AG04450 (cell line): ENCODE measurements at regions not wholly inside any gene's neighbourhood (a gene's known extent, or its start where the extent isn't known, plus 50 kb on each side); places are given as distances from the start of the nearest gene placed in this dataset.

Experiments used
- CTCF ChIA-PET: fragments of 300-600, 350-600 bp; formaldehyde crosslinking; extraction: SDS; loops from one replicate; lab custom pipeline; 2022; ENCODE audit warnings: antibody characterized with exemption, inconsistent platforms; lab: Charles Lee
- POLR2A ChIA-PET: fragments of 350-600 bp; formaldehyde crosslinking; extraction: SDS; loops from one replicate; lab custom pipeline; 2021; ENCODE audit warnings: antibody characterized with exemption, inconsistent platforms; lab: Yijun Ruan, JAX
- DNase-seq: peaks from one replicate; pipeline ENCODE4 v3.0.0-alpha.2; 2011; ENCODE audit warnings: low read depth, low spot score
- H3K27ac ChIP-seq: one replicate; pipeline ENCODE4 v1.5.1; 2012; ENCODE audit warnings: low read depth, low read length, control low read depth
- H3K27me3 ChIP-seq: one replicate; pipeline ENCODE4 v1.6.0; 2012; ENCODE audit warnings: low read length; ENCODE audit not compliant: control insufficient read depth, insufficient read depth
- H3K4me3 ChIP-seq: 2 replicates; pipeline ENCODE4 v1.5.1; 2011; ENCODE audit warnings: mild to moderate bottlenecking, low read depth, low read length, control low read depth
- H3K9me3 ChIP-seq: 2 replicates; pipeline ENCODE4 v1.5.1; 2012; ENCODE audit warnings: low read length; ENCODE audit not compliant: control insufficient read depth, insufficient read depth
- CTCF ChIP-seq: IDR thresholded peaks from 2 replicates; pipeline ENCODE4 v1.5.1; 2011; ENCODE audit warnings: low read depth, low read length, control low read depth, inconsistent platforms

DNA sequence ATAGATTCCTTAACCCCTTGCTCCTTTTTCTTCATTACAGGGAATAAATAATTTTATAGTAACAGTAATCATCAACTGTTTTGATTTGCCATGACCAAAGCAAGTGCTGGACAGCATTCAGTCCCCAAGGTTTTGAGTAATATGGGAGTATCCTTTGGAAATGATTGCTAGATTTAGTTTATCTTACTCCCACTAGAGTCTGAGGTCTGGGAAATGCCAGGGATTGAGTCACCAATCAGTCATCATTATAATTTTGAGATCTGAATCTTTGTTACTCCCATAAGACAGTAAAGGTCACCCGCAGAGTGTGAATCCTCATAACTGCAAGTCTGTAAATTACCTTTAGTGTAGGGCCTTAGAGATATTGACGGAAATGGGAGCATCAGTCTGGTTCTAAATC lies 133.7 kb upstream of the SEMA3E start:
- ChIA-PET POLR2A (no interaction called here), CTCF (no interaction called here)
- H3K27ac ChIP-seq: no peak overlapping the region
- H3K4me3 ChIP-seq: no peak overlapping the region
- no peaks in the 10 kb centered on the region for H3K27me3 ChIP-seq
- no peaks in the 10 kb centered on the region for H3K9me3 ChIP-seq
- no peak for DNase-seq
- no peak for TF ChIP-seq CTCF

DNA sequence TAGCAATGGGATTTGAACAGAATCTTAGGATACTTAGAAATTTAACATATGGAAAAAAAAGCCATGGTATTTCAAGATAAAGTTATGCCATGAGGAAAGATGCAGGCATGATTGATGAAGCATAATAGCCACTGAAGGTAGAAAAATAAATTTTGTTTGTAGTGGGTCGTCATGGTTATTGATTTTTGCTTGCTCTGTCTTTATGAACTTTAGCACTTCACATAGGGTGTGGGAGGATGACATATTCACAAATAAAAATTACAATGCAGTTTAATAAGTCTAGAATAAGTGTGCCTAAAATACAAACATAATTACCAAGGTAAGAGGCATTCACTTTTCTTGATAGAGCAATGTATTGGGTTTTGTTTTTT lies 129.1 kb upstream of the SEMA3E start:
- CTCF ChIA-PET: no interaction called here
- Histone ChIP-seq H3K27ac (no peak overlapping the region), H3K27me3 (no peaks in the 10 kb centered on the region), H3K9me3 (no peaks in the 10 kb centered on the region), H3K4me3 (no peak overlapping the region)
- POLR2A ChIA-PET: no interaction called here
- no peak for TF ChIP-seq CTCF
- no peak for DNase-seq

GRCh38 chr7:83777406-83778072 lies 128.6 kb upstream of the SEMA3E start:
- no peaks in the 10 kb centered on the region for H3K27me3 ChIP-seq
- H3K4me3 ChIP-seq: no peak overlapping the region
- POLR2A ChIA-PET: no interaction called here
- no peak for TF ChIP-seq CTCF
- CTCF ChIA-PET: no interaction called here
- DNase-seq: no peak
- H3K27ac ChIP-seq: no peak overlapping the region
- H3K9me3 ChIP-seq: no peaks in the 10 kb centered on the region

- CTCF ChIA-PET: no interaction called here
- Histone ChIP-seq H3K27me3 (no peaks in the 10 kb centered on the region), H3K27ac (no peak overlapping the region), H3K4me3 (no peak overlapping the region), H3K9me3 (no peaks in the 10 kb centered on the region)
- no peak for TF ChIP-seq CTCF
- DNase-seq: no peak
- POLR2A ChIA-PET: no interaction called here
Observed at GRCh38 chr7:83769407-83769806, 120.5 kb upstream of the SEMA3E start.

DNA sequence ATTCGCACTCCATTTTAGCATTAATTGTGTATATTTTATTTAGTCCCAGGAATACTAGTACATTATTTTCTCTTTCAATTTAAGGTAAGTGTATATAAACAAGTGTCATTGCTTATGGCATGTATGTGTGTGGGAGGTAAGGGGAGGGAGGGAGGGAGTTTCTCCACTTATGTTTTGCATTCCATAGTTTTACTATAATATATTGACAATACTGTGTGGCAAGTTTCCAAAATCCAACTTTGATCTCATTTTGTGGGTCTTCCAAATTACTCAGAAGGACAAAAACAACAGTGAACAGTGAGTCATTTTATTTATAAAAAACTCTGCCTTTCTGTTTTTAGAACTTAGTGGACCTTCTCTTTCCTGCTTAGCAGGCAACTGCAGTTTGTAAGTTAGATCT lies 102.3 kb upstream of the SEMA3E start:
- no peak overlapping the region for H3K27ac ChIP-seq
- ChIA-PET POLR2A (no interaction called here), CTCF (no interaction called here)
- H3K9me3 ChIP-seq: peaks cover 5% of the 10 kb centered on the region
- TF ChIP-seq CTCF: no peak
- H3K4me3 ChIP-seq: no peak overlapping the region
- H3K27me3 ChIP-seq: no peaks in the 10 kb centered on the region
- DNase-seq: no peak
